Stimulated activated CD8-positive, alpha-beta memory T cell treated with anti-CD3 and anti-CD28 coated beads, Interleukin-15, amount 100 ng/mL, for 1 hour (primary cell): ENCODE measurements at regions not wholly inside any gene's neighbourhood (a gene's known extent, or its start where the extent isn't known, plus 50 kb on each side); places are given as distances from the start of the nearest gene placed in this dataset.

Experiments
- DNase-seq: peaks from one replicate; pipeline ENCODE4 v3.0.0-alpha.2; 2020; ENCODE audit warnings: low read depth

DNA sequence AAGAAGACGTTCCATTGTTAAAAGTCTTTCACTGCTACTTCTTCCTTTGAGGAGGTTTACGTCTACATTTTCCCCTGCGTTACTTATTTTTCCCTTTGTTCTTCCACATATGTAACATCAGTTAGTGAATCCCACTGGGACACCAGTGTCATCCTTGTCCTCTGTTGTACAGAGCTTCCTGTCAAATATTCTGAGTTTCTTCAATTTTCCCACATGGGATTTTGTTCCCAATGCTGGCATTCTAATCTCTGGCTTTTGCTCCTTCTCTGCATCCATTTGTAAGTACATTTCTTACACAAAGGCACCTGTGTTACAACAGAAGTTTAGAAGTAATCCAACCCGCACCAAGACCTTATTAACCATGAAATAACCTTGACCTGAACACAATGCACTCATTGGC, 627.4 kb upstream of the PFKP start:
- no peak for DNase-seq

DNA sequence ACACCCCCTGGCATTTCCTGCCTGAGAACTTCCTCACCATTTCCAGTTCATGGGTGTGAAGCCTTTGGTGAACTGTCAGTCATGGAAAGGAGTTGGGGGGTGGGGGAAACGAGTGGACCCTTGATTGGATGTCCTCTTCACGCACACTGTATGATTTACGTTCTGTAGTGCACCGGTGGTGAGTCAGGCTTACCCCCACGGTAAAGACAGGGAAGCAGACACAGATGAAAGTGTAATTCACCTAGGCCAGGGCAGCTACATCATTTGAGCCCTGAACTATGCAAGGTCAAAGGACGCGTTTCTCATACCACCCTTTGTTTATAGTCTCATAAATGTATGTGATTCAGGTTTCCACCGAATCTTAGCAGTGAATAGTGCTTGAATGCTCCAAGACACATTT, 628.3 kb upstream of the PFKP start:
- no peak for DNase-seq

DNA sequence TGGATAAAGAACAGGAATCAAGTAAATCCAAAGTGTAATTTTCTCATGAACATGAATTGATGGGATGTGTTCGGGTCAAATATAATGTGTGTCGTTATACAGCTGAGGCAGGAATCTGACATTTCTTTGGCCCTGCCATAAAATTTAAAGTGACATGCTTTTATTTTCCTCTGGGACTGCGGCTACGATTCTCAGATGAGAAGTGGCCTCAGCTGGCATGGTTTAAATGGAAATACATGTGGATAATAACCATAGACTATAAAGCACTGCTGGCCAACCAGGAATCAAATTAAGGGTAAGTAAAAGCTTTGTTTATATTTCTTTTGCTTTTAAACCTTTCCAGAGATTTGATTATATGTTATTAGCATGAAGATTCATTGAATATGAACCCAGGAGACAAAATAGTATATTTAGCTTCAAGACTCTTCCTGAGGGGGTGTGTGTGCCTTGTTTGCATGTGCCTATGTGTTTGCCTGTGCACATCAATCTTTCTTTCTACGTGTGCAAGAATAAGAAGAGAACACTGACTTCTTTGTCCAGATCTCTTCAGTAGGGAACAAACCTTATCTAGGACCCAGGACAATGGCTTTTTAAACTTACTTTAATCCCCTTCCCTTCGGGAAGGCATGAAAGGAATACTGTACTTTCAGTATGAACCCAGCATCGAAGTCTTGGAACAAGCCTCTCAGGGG, 629.0 kb upstream of the PFKP start:
- DNase-seq, result no peak

DNA sequence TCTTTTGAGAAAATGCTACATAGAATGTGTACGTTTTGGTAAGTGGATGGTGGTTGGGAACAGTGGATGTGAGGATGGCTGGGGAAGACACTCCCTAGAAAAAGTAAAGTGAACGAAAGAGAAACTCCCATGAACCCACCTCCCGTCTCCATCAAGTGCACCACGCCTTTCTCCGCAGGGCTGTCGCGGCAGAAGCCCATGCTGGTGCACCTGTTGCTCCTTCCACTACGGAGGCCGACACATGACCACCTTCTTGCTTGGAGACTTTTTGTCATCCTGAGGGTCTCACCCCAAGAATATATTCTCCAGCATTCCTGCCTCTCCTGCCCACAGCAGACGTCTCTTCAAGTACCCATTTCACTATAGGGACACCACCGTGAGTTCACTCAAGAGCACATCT, 630.4 kb upstream of the PFKP start:
- no peak for DNase-seq

DNA sequence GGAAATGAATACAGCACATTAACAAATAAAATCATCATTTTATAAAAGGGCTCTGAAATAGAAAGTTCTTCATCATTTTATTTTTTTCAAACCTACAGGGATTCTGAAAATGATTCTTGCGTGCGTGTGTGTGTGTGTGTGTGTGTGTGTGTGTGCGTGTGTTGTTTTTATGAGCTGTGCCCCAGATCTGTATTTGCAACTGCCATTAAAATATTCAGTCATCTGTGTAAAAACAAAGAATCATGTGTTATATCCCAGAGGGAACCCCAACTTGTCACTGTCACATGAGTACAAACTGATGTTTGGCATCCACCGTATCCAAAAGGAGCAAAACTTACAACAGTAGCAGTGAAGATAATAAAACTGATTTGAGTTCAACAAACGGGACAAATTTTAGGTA, 635.4 kb upstream of the PFKP start:
- DNase-seq, result no peak

DNA sequence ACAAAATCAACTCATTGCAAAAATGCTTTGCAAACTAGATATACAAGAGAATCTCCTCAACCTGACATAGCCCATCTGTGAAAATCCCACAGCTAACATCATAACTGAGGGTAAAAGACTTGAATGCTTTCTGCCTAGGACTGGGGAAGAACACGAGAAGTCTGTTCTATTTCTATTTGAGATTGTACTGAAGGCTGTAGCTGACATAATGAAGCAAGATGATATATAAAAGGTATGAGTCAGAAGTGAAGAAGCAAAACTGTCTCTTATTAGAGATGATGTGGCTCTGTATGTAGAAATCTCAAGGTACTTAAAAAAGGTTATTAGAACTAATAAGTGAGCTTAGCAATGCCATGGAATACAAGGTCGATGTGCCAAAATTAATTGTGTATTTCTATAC, 639.9 kb upstream of the PFKP start:
- DNase-seq, result no peak

DNA sequence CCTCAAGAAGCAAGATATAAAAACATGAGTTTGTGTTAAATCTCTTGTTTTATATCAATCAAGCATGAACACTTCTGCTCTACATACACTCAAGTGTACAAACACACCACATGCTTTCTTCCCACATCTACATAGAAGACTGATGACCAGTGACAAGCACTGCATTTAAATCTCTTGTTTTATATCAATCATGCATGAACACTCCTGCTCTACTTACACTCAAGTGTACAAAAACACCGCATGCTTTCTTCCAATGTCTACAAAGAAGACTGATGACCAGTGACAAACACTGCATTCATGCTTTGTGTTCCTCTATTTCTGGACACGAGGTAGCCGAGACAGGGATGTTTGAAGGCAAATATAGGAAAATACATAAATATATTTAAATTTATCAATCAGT, 642.0 kb upstream of the PFKP start:
- no peak for DNase-seq

DNA sequence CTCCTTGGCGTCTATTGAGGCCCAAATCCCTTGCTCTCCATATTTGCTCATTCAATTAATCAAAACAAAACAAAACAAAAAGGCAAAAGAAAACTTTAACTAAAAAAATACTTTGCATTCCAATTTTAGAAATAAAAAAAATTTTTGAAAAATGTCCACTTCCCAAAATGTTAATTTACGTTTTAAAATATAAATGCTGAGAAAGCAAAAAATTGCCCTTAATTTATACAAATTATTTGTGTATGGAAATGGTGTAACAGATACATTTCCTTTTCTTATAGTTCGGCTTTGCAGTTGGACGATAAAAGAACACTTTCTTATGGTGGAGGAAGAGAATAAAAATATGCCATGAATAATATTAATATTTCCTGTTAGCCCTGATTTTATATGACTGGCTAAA, 652.8 kb upstream of the PFKP start:
- no peak for DNase-seq

DNA sequence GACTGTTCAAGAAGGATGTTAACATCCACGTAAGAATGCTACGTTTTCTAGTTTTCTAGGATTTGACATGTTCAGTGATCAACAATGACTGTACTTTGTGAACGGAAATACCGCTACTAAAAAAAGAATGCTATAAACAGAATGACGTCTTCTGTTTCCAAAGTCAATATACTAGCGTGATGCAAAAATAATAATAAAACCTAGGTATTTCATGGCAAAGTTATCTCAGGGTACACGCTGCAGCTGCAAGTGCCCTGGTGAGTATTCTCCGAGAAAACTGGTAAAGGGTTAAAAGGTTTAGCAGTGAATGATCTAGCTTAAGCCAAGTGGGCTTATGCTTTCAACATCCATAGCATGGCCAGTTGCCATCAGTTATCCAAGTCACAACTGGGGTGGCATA, 653.3 kb upstream of the PFKP start:
- DNase-seq, result no peak

DNA sequence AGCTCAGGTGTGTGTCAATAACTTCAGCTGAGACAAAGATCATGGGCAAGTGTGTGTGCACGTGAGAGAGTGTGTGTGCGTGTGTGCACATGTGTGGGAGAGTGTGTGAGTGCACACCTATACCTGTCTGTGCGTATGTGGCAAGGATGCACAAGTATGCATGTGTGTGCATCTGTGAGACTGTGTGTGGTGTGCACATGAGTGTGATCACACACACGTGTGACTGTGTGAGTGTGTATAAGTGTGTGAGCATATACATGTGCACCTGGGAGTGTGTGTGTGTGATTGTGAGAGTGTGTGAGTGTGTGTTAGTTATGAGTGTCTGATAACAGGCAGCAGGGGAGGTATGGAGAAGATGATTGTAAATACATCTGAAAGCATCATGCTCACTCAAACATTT, 657.3 kb upstream of the PFKP start:
- DNase-seq, result no peak

DNA sequence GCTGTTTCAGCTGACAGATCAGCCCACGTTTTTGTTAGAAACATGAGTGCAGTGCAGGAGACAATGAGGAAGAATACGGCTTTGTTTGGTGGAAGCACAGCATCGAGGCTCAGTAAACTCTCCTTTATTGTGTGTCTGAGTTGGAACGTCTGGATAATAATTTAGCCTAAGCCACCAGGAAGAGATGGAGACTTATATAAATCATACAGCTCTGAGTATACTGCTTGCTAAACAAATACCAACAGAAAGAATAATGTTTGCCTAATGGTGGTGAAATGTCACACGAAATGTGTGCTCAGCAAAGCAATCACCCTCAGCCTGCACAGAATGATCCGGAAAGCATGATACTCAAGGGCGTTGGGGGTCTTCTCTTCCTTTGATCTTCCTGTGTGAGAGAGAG, 664.1 kb upstream of the ADARB2 start:
- DNase-seq, result no peak

DNA sequence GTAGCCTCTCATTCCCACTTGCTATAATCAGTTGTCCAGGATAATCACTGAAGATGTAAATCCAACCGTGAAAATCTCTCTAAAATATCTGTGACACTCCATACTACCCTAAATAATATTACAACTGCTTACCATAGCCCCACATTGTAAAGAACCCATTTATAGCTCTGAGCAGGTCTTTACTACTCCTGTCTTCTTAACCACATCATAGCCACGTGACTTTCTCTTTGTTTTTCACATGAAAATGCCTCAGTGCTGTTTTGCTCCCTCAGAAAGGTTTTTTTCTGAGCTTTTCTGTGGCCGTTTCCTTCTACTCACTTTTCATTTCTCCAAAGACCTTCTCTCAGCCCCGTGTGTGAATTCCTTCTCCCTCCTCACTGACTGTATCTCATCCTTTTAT, 662.2 kb upstream of the ADARB2 start:
- DNase-seq, result no peak

DNA sequence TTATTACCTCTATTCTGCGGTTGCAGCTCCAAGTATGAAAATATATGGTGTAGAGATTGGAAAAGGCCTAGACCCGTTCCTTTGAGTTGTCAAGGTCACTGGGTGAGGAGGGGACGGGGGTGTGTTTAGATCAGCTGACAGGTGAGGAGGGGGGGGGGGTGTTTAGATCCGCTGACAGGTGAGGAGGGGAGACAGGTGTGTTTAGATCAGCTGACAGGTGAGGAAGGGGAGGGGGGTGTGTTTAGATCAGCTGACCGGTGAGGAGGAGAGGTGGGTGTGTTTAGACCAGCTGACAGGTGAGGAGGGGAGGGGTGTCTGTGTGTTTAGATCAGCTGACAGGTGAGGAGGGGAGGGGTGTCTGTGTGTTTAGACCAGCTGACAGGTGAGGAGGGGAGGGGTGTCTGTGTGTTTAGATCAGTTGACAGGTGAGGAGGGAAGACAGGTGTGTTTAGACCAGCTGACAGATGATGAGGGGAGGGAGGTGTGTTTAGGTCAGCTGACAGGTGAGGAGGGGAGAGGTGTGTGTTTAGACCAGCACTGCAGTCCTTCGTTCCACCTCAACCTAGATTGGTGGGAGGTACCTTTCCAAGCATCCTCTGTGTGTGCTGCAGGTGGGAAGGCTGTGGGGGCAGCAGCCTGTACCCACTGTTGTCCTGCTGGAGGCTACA, 655.0 kb upstream of the ADARB2 start:
- DNase-seq, result no peak

DNA sequence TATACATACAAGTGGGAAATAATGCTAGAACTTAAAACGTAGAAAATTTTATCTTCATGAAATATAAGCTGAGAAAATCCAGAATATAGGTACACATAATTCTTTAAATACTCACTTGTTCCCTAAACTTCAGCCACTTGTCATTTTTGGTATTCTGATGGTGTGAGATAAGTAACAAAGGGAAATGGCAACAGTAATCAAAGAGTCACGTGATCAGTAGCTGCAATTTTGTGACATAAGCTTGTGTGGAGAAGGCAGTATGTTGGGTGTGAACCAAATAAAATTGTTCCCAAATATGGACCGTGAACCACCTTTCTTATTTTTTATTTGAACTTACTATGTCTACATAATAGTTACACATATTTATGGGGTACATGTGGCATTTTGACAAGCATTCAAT, 650.3 kb upstream of the ADARB2 start:
- DNase-seq, result no peak

DNA sequence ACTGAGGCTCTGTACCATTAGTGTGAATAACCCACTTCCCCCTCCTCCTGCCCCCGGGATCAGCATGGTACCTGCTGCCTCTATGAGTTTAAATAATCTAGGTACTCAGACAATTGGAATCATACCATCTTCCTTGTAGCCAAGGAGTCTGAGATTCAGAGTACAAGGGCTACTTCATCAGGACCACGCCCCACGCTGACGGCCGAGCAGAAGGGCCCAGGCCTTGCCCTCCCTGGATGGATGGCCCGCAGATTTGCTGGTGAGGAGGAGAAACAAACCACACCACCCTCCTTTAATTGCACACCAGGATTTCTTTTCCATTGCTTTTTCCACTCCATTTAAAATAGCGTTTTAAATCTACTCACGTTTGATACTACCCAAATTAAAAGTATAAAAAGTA, 649.9 kb upstream of the ADARB2 start:
- DNase-seq, result no peak

DNA sequence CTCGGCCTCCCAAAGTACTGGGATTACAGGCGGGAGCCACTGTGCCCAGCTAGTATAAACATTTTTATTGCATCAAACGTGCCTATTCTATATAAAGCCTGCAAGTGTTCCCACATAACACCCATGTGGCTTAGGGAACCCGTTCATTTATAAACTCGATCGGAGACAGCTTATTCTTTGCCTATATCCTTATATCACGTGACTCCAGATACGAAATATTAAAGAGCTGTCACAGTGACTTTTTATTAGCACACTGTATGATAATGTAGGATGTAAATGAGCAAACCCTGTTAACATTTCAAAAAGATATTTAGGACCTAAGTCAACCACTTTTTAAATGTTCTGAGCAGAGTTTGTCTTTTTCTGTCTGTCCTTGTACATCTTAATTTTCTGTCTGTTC, 642.9 kb upstream of the ADARB2 start:
- DNase-seq, result no peak

DNA sequence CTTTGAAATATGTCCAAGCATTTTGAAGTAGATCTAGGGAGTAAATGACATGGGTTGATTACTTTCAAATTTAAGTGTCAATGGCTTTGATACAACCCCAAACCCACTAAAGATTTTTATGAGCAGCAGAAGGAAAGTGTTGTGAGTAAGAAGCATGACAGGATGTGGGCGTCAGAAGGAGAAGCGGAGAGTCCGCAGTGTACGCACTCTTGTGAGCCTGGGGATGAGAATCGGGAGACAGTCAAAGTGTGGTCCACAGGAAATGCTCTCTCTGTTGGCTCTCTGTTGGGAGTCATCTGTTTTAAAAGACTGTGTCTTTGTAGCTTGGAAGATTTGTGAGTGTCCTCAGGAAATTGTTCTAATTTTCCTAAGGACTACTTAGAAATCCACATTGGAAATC, 629.8 kb upstream of the ADARB2 start:
- DNase-seq, result no peak

DNA sequence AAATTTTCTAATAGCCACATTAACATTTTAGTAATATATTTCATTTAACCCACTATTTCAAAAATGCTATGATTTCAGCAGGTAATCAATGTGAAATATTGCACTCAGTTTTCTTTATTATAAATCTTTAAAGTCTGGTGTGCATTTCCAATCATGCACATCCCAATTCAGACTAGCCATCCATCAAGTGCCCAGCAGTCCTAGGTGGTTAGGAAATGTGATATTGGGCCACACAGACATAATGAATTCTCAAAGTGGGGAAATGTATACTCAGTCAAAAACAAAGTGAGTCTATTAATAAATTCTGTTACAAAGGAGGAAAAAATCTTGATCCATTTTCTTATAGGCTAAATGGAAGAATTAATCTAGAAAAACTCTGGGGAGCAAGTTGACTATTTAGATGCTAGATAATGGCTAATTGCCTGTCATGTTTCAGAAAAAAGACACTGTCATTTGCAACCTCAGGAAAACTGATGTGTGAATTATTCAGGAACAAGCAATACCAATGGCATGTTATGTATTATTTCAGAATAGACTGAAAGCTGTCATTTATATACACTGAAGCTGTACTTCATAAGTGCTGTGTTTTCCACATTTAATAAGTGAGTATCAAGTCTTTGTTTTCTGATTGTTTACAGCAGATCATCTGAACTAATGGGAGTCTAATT, 629.1 kb upstream of the ADARB2 start:
- DNase-seq, result no peak

DNA sequence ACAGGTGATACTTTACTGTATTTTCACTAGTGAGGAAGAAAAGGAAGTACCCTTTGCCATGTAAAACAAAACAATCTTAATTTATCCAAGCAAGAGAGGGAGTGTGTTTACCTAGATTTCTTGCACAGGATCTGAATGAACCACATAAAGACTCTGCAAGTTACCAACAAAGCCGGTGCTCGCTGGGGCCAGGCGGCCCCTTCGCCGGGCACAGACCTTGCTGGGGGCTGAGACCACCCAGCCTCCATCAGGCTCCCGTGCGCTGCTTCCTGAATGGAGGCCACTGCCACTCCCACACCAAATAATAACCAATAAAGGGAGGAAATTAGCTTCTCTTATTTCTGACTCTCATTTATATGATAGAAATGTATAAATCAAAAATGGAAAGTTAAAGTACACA, 625.0 kb upstream of the ADARB2 start:
- no peak for DNase-seq

DNA sequence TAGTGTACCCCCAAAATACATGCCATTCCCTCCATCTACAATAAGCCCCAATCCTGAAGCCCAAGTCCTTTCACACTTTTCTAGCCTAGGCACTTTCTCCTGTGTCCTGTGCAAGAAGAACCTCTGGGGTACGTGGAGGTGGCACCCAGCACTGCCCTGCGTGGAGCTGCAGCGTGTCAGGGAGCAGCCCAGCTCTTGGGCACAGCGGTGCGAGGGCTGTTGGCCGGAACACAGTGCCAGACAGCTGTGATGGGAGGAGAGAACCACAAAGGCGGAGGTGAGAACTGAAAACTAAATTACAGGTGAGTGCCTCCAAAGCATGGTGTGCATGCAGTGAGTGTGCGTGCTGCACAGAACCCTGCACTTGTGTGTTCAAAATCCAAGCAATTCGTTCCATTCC, 621.3 kb upstream of the ADARB2 start:
- DNase-seq, result no peak

DNA sequence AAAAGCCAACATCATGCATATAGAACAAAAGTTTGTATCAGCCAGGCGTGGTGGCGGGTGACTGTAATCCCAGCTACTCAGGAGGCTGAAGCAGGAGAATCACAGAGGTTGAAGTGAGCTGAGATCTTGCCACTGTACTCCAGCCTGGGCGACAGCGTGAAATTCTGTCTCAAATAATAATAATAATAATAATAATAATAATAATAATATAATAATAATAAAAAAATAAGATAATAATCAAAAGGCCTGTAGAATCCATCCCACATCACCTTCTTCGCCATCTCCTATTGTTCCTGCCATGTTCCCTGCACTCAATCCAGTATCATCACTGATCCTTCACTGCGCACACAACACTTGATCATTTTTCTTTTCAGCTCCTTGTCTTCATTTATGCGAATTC, 619.3 kb upstream of the ADARB2 start:
- DNase-seq, result no peak

DNA sequence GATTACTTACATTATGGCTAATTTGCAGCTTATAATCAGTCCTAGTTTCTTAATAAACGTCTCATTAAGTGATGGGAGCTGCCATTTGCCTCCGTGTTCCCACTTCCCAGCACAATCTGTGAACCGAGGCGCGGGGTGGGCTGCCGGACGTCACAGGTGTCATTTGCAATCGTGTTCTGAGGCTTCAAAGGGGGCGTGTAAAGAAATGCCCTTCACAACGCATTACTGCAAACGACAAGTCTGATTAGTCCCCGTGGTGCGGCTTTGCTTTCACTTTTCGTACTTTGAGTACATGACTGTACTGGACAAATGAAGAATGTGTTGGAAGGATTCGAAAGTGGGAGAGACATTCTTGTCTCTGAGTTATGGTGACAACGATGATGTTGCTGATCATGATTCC, 614.2 kb upstream of the ADARB2 start:
- DNase-seq, result no peak

DNA sequence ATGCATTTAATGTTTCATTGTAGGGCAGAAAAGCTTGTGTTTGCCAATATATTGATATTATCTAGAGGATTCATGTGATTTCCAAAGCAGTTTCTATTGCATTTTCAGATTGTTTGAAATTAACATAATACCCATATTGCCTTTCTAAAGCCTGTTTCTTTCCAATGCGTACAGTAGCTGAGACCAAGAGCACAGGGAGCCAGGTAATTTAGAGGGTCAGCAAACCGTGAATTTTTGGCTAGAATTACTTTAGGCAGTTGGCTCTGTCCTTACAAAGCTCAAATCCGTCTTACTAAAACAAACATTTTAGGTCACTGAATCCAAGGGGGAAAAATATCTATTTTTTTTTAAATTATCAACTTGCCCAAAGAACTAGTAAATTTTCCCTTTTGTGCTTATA, 604.9 kb upstream of the ADARB2 start:
- DNase-seq, result no peak
